AG09319 (cell line): ENCODE measurements at regions not wholly inside any gene's neighbourhood (a gene's known extent, or its start where the extent isn't known, plus 50 kb on each side); places are given as distances from the start of the nearest gene placed in this dataset.
"Not testable (repeated sequence)": the region's sequence is repeated elsewhere in the genome, so short reads cannot be mapped to it uniquely, and the experiment has no call there.

ENCODE experiments used
- DNase-seq: peaks from one replicate; pipeline ENCODE4 v3.0.0-alpha.2; 2010; ENCODE audit warnings: low read depth; ENCODE audit errors: extremely low read depth
- CTCF ChIP-seq: IDR thresholded peaks from 2 replicates; pipeline ENCODE4 v1.5.1; 2011; ENCODE audit warnings: low read depth, mild to moderate bottlenecking, inconsistent platforms, low read length, moderate library complexity

- no peak for TF ChIP-seq CTCF
- no peak for DNase-seq
Observed at GRCh38 chr3:159378396-159379194, 576.7 kb downstream of the MFSD1 start.

GRCh38 chr3:159380891-159381290 is 579.0 kb downstream of the MFSD1 start:
- TF ChIP-seq CTCF: no peak
- DNase-seq: no peak

GRCh38 chr3:159390656-159391212 is 588.9 kb downstream of the MFSD1 start:
- no peak for DNase-seq
- no peak for TF ChIP-seq CTCF

- not testable (repeated sequence) for DNase-seq
Observed at GRCh38 chr3:159397683-159398082, 591.0 kb upstream of the IL12A start.

GRCh38 chr3:159401069-159401468 is 587.6 kb upstream of the IL12A start:
- DNase-seq: no peak
- no peak for TF ChIP-seq CTCF

GRCh38 chr3:159409711-159410110 is 578.9 kb upstream of the IL12A start:
- DNase-seq: not testable (repeated sequence)

GRCh38 chr3:159413319-159413718 is 575.3 kb upstream of the IL12A start:
- no peak for TF ChIP-seq CTCF
- DNase-seq: no peak

GRCh38 chr3:159416856-159417255 is 571.8 kb upstream of the IL12A start:
- no peak for TF ChIP-seq CTCF
- peak; percentile 28 for DNase-seq
